ENCODE measurements at regions not wholly inside any gene's neighbourhood (a gene's known extent, or its start where the extent isn't known, plus 50 kb on each side); places are given as distances from the start of the nearest gene placed in this dataset.

DNA sequence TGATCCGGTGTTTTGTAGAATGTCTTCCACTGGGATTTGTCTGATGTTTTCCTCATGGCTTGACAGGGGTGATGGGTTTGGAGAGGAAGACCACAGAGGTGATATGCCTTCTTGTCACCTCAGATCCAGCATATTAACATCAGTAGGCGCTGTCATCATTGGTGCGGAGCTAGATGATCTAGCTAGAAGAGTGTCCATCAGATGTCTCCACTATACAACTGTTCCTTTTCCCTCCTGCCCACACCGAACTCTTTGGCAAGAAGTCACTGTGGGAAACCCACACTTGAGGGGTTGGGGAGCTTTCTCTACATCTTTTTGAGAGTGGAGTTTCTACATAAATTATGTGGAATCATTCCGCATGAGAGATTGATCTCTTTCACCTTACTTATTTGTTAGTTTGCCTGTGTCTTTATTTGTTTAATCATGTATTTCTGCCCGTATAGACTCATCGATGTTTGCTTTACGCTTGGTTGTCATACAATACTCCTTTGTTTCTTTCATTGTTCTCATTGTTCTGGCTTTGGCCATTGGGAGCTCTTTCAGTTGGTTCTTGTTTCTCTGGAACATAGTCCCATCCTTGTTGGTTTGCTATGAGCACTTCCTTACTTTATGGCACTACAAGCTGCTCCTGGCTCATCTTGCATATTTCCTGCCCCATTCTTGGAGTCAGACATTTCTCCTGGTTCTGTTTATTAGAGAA lies 1420.3 kb downstream of the BRD1 start:
- TF ChIP-seq, protein P1, sequence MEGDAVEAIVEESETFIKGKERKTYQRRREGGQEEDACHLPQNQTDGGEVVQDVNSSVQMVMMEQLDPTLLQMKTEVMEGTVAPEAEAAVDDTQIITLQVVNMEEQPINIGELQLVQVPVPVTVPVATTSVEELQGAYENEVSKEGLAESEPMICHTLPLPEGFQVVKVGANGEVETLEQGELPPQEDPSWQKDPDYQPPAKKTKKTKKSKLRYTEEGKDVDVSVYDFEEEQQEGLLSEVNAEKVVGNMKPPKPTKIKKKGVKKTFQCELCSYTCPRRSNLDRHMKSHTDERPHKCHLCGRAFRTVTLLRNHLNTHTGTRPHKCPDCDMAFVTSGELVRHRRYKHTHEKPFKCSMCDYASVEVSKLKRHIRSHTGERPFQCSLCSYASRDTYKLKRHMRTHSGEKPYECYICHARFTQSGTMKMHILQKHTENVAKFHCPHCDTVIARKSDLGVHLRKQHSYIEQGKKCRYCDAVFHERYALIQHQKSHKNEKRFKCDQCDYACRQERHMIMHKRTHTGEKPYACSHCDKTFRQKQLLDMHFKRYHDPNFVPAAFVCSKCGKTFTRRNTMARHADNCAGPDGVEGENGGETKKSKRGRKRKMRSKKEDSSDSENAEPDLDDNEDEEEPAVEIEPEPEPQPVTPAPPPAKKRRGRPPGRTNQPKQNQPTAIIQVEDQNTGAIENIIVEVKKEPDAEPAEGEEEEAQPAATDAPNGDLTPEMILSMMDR (IDR thresholded peaks at IDR 0.05; ENCODE audit: low read length) = no peak
- TF ChIP-seq EZH2 (optimal IDR thresholded peaks at IDR 0.05; ENCODE audit: low read depth, low read length) = no peak
- TF ChIP-seq EZH2phosphoT487 (IDR thresholded peaks at IDR 0.05; ENCODE audit: low read length) = no peak

Measured in MM.1S (cell line).